HUES64 (cell line): ENCODE measurements at regions not wholly inside any gene's neighbourhood (a gene's known extent, or its start where the extent isn't known, plus 50 kb on each side); places are given as distances from the start of the nearest gene placed in this dataset.

Source experiments
- H3K27ac ChIP-seq: 2 replicates; pipeline ENCODE4 v1.7.0; 2013; ENCODE audit warnings: low read depth, low read length, inconsistent platforms
- H3K27me3 ChIP-seq: 2 replicates; pipeline ENCODE4 v1.6.1; 2013; ENCODE audit warnings: mild to moderate bottlenecking, low read length; ENCODE audit not compliant: insufficient read depth
- H3K36me3 ChIP-seq: 2 replicates; pipeline ENCODE4 v1.6.1; 2013; ENCODE audit warnings: mild to moderate bottlenecking, low read length; ENCODE audit not compliant: insufficient read depth
- H3K4me1 ChIP-seq: 2 replicates; pipeline ENCODE4 v1.6.1; 2013; ENCODE audit warnings: mild to moderate bottlenecking, low read length, moderate library complexity; ENCODE audit not compliant: insufficient read depth
- H3K4me3 ChIP-seq: 2 replicates; pipeline ENCODE4 v1.5.1; 2013; ENCODE audit warnings: mild to moderate bottlenecking, low read length, moderate library complexity
- H3K9ac ChIP-seq: 2 replicates; pipeline ENCODE4 v1.6.1; 2013; ENCODE audit warnings: mild to moderate bottlenecking, low read depth, low read length
- H3K9me3 ChIP-seq: 2 replicates; pipeline ENCODE4 v1.6.1; 2013; ENCODE audit warnings: low read depth, low read length; ENCODE audit not compliant: insufficient read depth
- WGBS: fragments of 150-250, 120-280 bp; methylation state at CpG from one replicate; pipeline ENCODE4 v1.1.7; 2013; ENCODE audit warnings: missing lambda C conversion rate; 5-methylcytosine and 5-hydroxymethylcytosine counted together

GRCh38 chr5:126339215-126339805 lies 83.9 kb upstream of the GRAMD2B start:
- H3K4me1 ChIP-seq = peaks cover 8% of the 10 kb centered on the region; the same call in 1 of the 2 replicates
- WGBS = 67% methylated on average over 2 of the region's 4 CpGs
- H3K27ac ChIP-seq = no peak overlapping the region

GRCh38 chr5:126341906-126342630 lies 81.1 kb upstream of the GRAMD2B start:
- Histone ChIP-seq H3K9ac (no peak overlapping the region), H3K9me3 (no peaks in the 10 kb centered on the region), H3K4me1 (no peaks in the 10 kb centered on the region), H3K4me3 (no peak overlapping the region), H3K27ac (no peak overlapping the region), H3K27me3 (no peaks in the 10 kb centered on the region), H3K36me3 (no peaks in the 10 kb centered on the region)
- WGBS = 81% methylated on average over 1 of the region's 1 CpG

More at GRCh38 chr5:126339215-126339805, 83.9 kb upstream of the GRAMD2B start:
- Histone ChIP-seq H3K4me3 (no peak overlapping the region), H3K27me3 (no peaks in the 10 kb centered on the region), H3K9me3 (no peaks in the 10 kb centered on the region), H3K9ac (no peak overlapping the region), H3K36me3 (no peaks in the 10 kb centered on the region)

- peaks cover 25% of the 10 kb centered on the region for H3K4me1 ChIP-seq
- WGBS = 65% methylated on average over 3 of the region's 3 CpGs
- H3K27me3 ChIP-seq = no peaks in the 10 kb centered on the region
- no peaks in the 10 kb centered on the region for H3K9me3 ChIP-seq
- peak overlapping the region; percentile 5; the same call in 1 of the 2 replicates for H3K9ac ChIP-seq
- no peaks in the 10 kb centered on the region for H3K36me3 ChIP-seq
- peak overlapping the region; percentile 79; the same call in 1 of the 2 replicates for H3K27ac ChIP-seq
- no peak overlapping the region for H3K4me3 ChIP-seq
Observed at GRCh38 chr5:126348855-126349635, 74.2 kb upstream of the GRAMD2B start.

- Histone ChIP-seq H3K27ac (no peak overlapping the region), H3K9ac (no peak overlapping the region), H3K4me1 (peaks cover 30% of the 10 kb centered on the region), H3K36me3 (no peaks in the 10 kb centered on the region), H3K4me3 (no peak overlapping the region), H3K27me3 (no peaks in the 10 kb centered on the region), H3K9me3 (no peaks in the 10 kb centered on the region)
- 92% methylated on average over 1 of the region's 1 CpG for WGBS
Observed at GRCh38 chr5:126351153-126351552, 72.1 kb upstream of the GRAMD2B start.

- no peak overlapping the region for H3K9ac ChIP-seq
- H3K36me3 ChIP-seq = no peaks in the 10 kb centered on the region
- H3K9me3 ChIP-seq = no peaks in the 10 kb centered on the region
- no peaks in the 10 kb centered on the region for H3K27me3 ChIP-seq
- H3K27ac ChIP-seq = no peak overlapping the region
- H3K4me1 ChIP-seq = peaks cover 16% of the 10 kb centered on the region
- 65% methylated on average over 5 of the region's 6 CpGs for WGBS
- no peak overlapping the region for H3K4me3 ChIP-seq
Observed at GRCh38 chr5:126354012-126354857, 69.0 kb upstream of the GRAMD2B start.

GRCh38 chr5:126354858-126355731 lies 68.1 kb upstream of the GRAMD2B start:
- 89% methylated on average over 5 of the region's 5 CpGs for WGBS
- Histone ChIP-seq H3K27me3 (no peaks in the 10 kb centered on the region), H3K4me1 (peaks cover 7% of the 10 kb centered on the region), H3K4me3 (no peak overlapping the region), H3K27ac (no peak overlapping the region), H3K9me3 (no peaks in the 10 kb centered on the region), H3K36me3 (no peaks in the 10 kb centered on the region), H3K9ac (no peak overlapping the region)

GRCh38 chr5:126355940-126356339 lies 67.3 kb upstream of the GRAMD2B start:
- Histone ChIP-seq H3K4me3 (no peak overlapping the region), H3K36me3 (no peaks in the 10 kb centered on the region), H3K27ac (no peak overlapping the region), H3K9me3 (no peaks in the 10 kb centered on the region), H3K27me3 (no peaks in the 10 kb centered on the region), H3K9ac (no peak overlapping the region), H3K4me1 (peaks cover 6% of the 10 kb centered on the region; the same call in 1 of the 2 replicates)
- WGBS = 92% methylated on average over 8 of the region's 8 CpGs

- Histone ChIP-seq H3K36me3 (no peaks in the 10 kb centered on the region), H3K9ac (no peak overlapping the region), H3K9me3 (no peaks in the 10 kb centered on the region), H3K27me3 (no peaks in the 10 kb centered on the region), H3K4me3 (no peak overlapping the region), H3K4me1 (peaks cover 6% of the 10 kb centered on the region; the same call in 1 of the 2 replicates), H3K27ac (no peak overlapping the region)
- 100% methylated on average over 4 of the region's 4 CpGs for WGBS
Observed at GRCh38 chr5:126357585-126358342, 65.4 kb upstream of the GRAMD2B start.

- Histone ChIP-seq H3K27ac (no peak overlapping the region), H3K36me3 (no peaks in the 10 kb centered on the region), H3K4me1 (peaks cover 6% of the 10 kb centered on the region; the same call in 1 of the 2 replicates), H3K27me3 (no peaks in the 10 kb centered on the region), H3K4me3 (no peak overlapping the region), H3K9ac (no peak overlapping the region), H3K9me3 (no peaks in the 10 kb centered on the region)
- 83% methylated on average over 4 of the region's 4 CpGs for WGBS
Observed at GRCh38 chr5:126358525-126358924, 64.7 kb upstream of the GRAMD2B start.
